Dedifferentiated amniotic fluid mesenchymal stem cell (primary cell): ENCODE measurements at regions not wholly inside any gene's neighbourhood (a gene's known extent, or its start where the extent isn't known, plus 50 kb on each side); places are given as distances from the start of the nearest gene placed in this dataset.
A peak's percentile ranks its signal among the peaks of the same experiment; 100 is the strongest.

Experiments used
- DNase-seq: peaks from one replicate; pipeline ENCODE4 v3.0.0-alpha.2; 2016; ENCODE audit errors: extremely low spot score

GRCh38 chr10:106467506-106467905 lies 697.0 kb downstream of the SORCS1 start:
- no peak for DNase-seq

- no peak for DNase-seq
Measured at GRCh38 chr10:106457522-106457921, 707.0 kb downstream of the SORCS1 start.

- DNase-seq, result no peak
Measured at GRCh38 chr10:106454233-106454632, 710.3 kb downstream of the SORCS1 start.

DNA sequence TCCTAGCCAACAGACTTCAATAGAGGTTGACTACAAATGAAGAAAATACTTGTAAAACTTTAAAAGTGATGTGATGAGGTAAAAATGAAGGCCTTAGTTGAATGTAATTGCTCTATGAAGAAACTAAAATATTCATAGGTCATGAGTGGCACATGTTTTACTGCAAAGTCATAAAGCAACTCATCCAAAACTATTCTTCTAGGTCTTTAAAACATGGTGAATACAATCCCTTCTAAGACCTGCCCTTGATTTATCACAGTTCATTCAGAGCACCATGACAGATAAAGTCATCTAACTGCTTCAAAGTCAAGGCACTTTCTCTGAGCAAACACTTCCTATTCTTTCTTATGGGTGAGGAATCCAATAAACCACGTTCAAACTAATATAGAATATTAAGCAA lies 713.5 kb downstream of the SORCS1 start:
- no peak for DNase-seq

DNA sequence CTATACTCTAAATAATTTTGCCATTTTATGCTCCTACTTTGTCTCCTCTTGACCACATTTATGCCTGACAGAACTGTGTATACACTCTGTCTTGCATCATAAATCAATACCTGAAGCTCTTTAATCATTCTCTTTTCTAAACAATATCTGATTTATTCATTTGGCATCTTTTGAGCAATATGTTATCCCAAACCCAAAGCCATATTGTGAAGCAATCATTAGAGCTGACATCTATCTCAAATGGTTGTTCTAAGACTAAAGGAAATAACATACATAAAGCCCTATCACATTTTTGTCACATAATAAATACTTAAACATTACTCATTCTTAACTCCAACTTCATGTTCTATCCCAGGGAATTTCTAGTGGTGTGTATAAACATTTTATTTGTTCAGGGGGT lies 717.6 kb downstream of the SORCS1 start:
- no peak for DNase-seq

GRCh38 chr10:106442223-106442622 lies 722.3 kb downstream of the SORCS1 start:
- no peak for DNase-seq

GRCh38 chr10:106440767-106441166 lies 723.7 kb downstream of the SORCS1 start:
- no peak for DNase-seq

- DNase-seq, result no peak
Measured at GRCh38 chr10:106440355-106440754, 724.2 kb downstream of the SORCS1 start.

DNA sequence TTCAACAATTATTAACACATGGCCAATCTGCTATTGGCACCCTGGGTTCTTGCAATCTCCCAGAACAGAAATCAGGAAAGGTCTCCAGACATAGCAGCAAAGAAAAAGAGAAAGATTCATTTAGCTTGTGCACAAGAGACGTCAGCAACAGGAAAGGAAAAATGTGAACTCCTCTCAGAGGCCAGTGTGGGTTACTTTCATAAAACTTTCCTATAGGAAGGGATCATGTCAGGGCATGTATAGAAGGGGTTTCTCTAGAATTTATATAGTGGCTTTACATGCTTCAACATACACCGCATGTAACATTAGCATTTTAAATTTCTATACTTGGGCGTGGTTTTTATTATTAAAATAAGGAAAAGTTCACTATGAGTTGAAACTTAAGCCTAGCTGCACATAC lies 725.1 kb downstream of the SORCS1 start:
- no peak for DNase-seq

GRCh38 chr10:106438386-106438785 lies 726.1 kb downstream of the SORCS1 start:
- DNase-seq, result no peak

DNA sequence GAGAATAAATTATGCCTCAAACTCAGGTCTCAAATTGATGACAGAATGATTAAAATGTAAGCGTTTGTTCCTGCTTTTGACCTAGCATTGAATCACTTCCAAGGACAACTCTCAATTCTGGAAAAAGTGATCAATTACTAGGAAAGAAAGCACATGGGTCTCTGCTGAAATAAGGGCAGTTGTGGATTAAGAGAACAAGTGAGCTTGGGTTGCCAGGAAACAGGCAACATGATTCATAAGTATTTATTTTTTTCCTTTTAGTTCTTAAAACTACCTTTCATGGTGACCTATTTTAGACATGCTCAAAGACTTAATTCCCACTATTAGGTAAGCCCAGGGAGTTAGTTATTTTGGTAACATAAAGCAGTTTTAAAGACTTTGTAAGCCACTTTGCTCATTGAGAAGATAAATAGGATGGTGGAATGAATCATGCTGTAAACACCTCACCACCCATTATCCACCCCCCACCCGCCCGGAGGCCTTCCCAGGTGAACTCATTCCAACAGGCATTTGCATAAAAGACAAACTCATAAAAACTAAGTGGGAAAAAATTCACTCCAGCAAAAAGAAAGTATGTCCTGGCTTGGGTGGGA lies 728.3 kb downstream of the SORCS1 start:
- no peak for DNase-seq

DNA sequence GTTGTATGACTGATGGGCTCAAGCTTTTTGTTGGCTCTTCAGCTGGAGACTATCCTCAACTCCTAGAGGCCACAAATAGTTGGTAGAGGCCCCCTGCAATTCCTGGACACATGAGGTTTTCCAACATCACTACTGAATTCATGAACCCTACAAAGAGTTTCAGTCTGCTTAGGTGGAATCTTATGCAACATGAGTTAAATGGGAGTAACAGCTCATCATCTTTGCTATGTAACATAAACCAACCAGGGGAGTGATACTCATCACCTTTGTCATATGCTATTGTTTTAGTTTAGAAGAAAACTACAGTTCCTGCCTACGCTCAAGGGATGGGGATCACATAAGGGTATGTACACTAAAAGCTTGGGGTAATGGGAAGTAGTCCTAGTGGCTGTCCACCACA lies 729.4 kb downstream of the SORCS1 start:
- no peak for DNase-seq

DNA sequence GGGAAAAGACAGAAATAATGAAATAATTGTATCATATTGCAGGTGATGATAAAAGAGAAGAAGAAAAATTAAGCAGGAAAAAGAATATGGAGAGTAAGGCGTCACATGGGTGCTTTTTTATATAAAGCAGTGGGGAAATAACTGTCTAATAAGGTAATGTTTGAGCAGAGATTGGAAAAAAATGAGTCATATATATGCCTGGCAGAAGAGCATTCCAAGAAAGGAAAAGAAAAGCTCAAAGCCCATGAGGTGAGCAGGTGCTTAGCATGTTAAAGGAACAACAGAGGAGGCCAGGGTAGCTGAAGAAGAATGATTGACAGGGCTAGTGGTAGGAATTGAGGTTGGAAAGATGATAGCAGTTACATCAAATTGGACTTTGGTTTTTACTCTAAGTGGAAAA lies 739.5 kb downstream of the SORCS1 start:
- DNase-seq, result no peak

DNA sequence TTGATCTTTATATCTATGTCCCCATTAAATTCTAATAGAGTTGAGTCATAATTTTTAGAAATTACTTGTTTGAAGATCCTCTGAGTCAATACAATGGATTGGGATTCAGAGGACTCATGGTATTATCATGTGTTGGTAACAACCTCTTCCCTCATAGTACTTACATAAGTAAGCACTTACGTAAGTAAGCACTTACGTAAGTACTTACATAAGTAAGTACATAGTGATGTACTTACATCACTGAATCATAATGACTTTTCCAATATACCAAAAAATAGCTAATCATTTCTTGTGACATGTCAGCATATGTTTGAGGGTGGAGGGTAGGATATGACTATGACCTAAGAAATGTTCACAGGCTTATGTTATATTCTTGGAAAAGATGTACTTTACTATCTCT lies 740.5 kb downstream of the SORCS1 start:
- peak; percentile 57 for DNase-seq

GRCh38 chr10:106410331-106410730 lies 754.2 kb downstream of the SORCS1 start:
- no peak for DNase-seq

- DNase-seq, result no peak
Measured at GRCh38 chr10:106405141-106405540, 759.4 kb downstream of the SORCS1 start.

DNA sequence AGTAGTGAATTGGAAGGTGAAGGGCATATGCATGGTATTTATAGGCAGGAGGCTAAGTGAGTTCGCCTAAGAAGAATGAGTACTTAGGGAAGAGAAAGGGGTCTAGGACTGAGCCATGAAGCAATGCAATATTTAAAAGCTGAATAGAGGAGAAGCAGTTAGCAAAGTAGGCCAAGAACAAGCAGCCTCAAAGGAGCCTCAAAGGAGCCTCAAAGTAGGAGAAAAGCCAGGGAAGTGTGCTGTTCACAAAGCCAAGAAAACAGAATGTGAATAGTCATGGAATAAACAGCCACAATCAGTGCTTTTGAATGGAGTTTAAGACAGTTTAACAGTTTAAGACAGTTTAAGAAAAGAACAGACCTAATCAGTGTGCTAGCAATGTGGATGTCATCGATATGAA lies 762.0 kb downstream of the SORCS1 start:
- DNase-seq, result no peak

DNA sequence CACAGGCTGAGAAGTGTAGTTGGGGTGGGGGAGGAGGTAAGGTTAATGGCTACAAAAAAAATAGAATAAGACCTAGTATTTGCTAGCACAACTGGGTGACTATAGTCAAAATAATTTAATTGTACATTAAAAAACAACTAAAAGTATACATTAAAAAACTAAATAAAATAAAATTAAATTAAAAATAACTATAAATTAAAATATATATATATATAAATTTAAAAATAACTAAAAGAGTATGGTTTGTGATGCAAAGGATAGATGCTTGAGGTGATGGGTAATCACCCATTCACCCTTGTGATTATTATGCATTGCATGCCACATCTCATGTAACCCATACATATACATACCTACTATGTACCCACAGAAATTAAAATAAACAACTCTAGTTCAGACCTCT lies 762.5 kb downstream of the SORCS1 start:
- DNase-seq, result no peak

DNA sequence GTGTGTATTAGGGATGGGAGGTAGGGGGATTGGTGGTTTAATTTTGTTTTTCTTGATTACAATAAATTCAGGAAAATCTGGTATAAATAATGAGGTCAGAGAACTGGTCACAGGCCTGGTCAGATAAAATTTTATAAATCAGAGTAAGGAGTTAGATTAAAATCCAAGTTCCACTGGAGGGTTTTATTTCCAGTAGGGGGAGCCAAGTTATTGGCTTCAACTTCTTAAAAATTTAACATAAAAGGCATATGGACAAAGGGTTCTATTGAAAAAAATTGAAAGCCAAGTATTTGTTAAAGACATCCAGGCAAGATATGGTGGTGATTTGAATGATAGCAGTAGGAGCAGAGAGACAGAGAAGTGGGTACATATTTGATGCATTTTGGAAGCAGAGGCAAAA lies 763.3 kb downstream of the SORCS1 start:
- DNase-seq, result peak; percentile 60

DNA sequence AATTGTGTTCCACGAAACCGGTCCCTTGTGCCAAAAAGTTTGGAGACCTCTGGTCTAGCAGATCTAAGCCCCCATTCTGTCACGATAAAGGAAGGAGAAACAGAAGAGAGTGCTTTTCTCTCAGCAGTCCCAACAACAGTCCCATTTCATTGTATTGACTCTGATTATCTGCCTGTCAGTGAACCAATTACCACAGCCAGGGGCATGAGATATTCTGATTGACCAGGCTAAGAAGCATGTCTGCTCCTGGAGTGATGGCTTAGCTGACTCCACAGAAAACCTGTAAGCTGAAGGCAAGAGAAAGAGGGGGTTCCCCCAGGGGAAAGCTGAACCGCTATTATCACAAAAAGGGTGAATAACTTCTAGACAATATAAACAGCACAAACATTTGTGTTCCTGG lies 765.4 kb downstream of the SORCS1 start:
- no peak for DNase-seq

GRCh38 chr10:106396192-106396591 lies 768.3 kb downstream of the SORCS1 start:
- no peak for DNase-seq

DNA sequence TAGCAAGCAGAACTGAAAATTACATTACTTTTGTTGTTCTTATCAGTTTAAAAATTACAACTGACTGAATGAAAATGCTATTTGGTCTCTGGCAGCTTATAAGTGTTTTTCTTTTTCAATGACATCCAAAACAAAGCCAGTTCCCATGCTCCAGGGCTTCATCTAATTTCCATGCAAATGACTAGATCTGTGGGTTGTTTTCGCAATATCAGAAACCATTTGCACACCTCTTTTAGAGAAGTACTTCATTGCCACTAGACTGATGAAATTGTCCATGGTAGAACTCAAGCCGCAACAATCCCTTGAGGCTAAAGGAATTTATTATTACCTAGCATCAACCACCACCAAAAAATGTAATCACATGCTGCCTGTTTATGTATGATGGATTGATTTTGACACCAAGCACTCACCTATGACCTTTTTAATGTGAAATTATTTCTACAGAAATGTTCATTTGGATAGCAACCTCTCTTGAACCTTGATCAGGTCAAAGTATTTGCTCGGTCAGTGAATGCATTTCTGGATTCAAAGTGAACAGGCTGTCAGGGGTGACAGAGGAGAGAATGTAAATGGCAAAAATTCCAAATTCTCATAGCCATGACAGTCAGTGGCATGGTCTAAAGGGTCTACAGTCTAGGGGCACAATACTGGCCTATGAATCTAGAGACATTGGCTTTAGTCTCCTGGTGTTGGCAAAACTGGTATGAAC lies 769.3 kb downstream of the SORCS1 start:
- DNase-seq, result no peak

DNA sequence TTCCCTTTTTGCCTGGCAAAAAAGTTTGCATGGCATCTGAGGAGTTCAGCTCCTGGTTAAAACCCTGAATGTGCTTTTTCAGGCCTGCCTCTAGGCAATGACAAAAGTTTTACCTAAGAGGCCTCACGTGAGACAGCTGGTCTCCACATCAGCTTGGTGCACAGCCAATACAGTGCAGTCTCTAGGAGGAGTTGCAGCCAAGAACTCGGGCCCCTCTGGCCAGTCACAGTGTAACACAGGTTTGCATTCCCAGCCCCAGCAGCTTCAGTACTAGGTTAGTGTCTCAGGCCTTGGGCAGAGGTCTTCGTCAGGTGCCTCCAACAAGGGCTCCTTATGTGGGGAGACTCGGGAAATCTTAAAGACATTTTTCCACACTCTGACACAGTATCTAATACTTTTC lies 771.7 kb downstream of the SORCS1 start:
- no peak for DNase-seq

- DNase-seq, result no peak
Measured at GRCh38 chr10:106387063-106387462, 777.4 kb downstream of the SORCS1 start.
